ENCODE measurements at regions not wholly inside any gene's neighbourhood (a gene's known extent, or its start where the extent isn't known, plus 50 kb on each side); places are given as distances from the start of the nearest gene placed in this dataset.

- ChIA-PET POLR2A (no interaction called here), CTCF (no interaction called here)
- Mint-ChIP-seq H3K36me3 (ENCODE audit: low read depth) (no peaks in the 10 kb centered on the region), H3K4me1 (no peaks in the 10 kb centered on the region), H3K27ac (no peak overlapping the region), H3K4me3 (no peak overlapping the region), H3K9me3 (peaks cover 10% of the 10 kb centered on the region), H3K27me3 (peaks cover 2% of the 10 kb centered on the region)
- no peak for ATAC-seq (ENCODE audit: low read depth)
- no peak for TF ChIP-seq CTCF (IDR thresholded peaks at IDR 0.05)
- DNase-seq = no peak
- intact Hi-C loops (cut with micrococcal nuclease) = no loop called here
These were observed 212.2 kb upstream of the SLC24A2 start for GRCh38 chr9:20001058-20001457.

GRCh38 chr9:19999491-20000057, 210.7 kb upstream of the SLC24A2 start:
- no peaks in the 10 kb centered on the region for H3K4me1 Mint-ChIP-seq
- H3K4me3 Mint-ChIP-seq = no peak overlapping the region
- TF ChIP-seq CTCF (IDR thresholded peaks at IDR 0.05) = no peak
- no peak overlapping the region for H3K27ac Mint-ChIP-seq
- intact Hi-C loops (cut with micrococcal nuclease) = no loop called here
- H3K27me3 Mint-ChIP-seq = peaks cover 2% of the 10 kb centered on the region
- H3K36me3 Mint-ChIP-seq (ENCODE audit: low read depth) = no peaks in the 10 kb centered on the region
- CTCF ChIA-PET = no interaction called here
- DNase-seq (no peak), ATAC-seq (ENCODE audit: low read depth) (no peak)
- peaks cover 10% of the 10 kb centered on the region for H3K9me3 Mint-ChIP-seq
- POLR2A ChIA-PET = no interaction called here

GRCh38 chr9:19998823-19999455, 210.1 kb upstream of the SLC24A2 start:
- ChIA-PET CTCF (no interaction called here), POLR2A (no interaction called here)
- Mint-ChIP-seq H3K27me3 (no peaks in the 10 kb centered on the region), H3K4me1 (no peaks in the 10 kb centered on the region), H3K27ac (no peak overlapping the region), H3K9me3 (peaks cover 10% of the 10 kb centered on the region), H3K4me3 (no peak overlapping the region), H3K36me3 (ENCODE audit: low read depth) (no peaks in the 10 kb centered on the region)
- intact Hi-C loops (cut with micrococcal nuclease) = no loop called here
- no peak for ATAC-seq (ENCODE audit: low read depth)
- no peak for DNase-seq
- no peak for TF ChIP-seq CTCF (IDR thresholded peaks at IDR 0.05)

GRCh38 chr9:19998153-19998552, 209.3 kb upstream of the SLC24A2 start:
- Mint-ChIP-seq H3K9me3 (peaks cover 10% of the 10 kb centered on the region), H3K27ac (no peak overlapping the region), H3K4me1 (no peaks in the 10 kb centered on the region), H3K36me3 (ENCODE audit: low read depth) (no peaks in the 10 kb centered on the region), H3K27me3 (no peaks in the 10 kb centered on the region), H3K4me3 (no peak overlapping the region)
- ATAC-seq (ENCODE audit: low read depth) = no peak
- DNase-seq = no peak
- ChIA-PET POLR2A (no interaction called here), CTCF (no interaction called here)
- no peak for TF ChIP-seq CTCF (IDR thresholded peaks at IDR 0.05)
- intact Hi-C loops (cut with micrococcal nuclease) = no loop called here

- ChIA-PET CTCF (no interaction called here), POLR2A (no interaction called here)
- H3K36me3 Mint-ChIP-seq (ENCODE audit: low read depth) = no peaks in the 10 kb centered on the region
- no peak overlapping the region for H3K27ac Mint-ChIP-seq
- DNase-seq (no peak), ATAC-seq (ENCODE audit: low read depth) (no peak)
- no peaks in the 10 kb centered on the region for H3K27me3 Mint-ChIP-seq
- intact Hi-C loops (cut with micrococcal nuclease) = no loop called here
- no peak for TF ChIP-seq CTCF (IDR thresholded peaks at IDR 0.05)
- no peaks in the 10 kb centered on the region for H3K4me1 Mint-ChIP-seq
- H3K9me3 Mint-ChIP-seq = peaks cover 10% of the 10 kb centered on the region
- H3K4me3 Mint-ChIP-seq = no peak overlapping the region
These were observed 206.8 kb upstream of the SLC24A2 start for GRCh38 chr9:19995619-19996018.
